Activated T-cell treated with anti-CD3 and anti-CD28 coated beads, Interleukin-2, amount 50 U/mL, for 4 hours (primary cell): ENCODE measurements at regions not wholly inside any gene's neighbourhood (a gene's known extent, or its start where the extent isn't known, plus 50 kb on each side); places are given as distances from the start of the nearest gene placed in this dataset.

Experiments used
- ATAC-seq, 2 donors: fragments of 200-7000 bp; cut with Tn5 transposase; one replicate each; pipeline ENCODE4 v1.10.0; 2021
- DNase-seq: peaks from one replicate; pipeline ENCODE4 v3.0.0-alpha.2; 2020
- H3K27me3 Mint-ChIP-seq: one replicate; pipeline ENCODE4 v1.8.0; 2021; ENCODE audit warnings: low read depth, mixed read lengths
- H3K36me3 Mint-ChIP-seq: one replicate; pipeline ENCODE4 v1.8.0; 2022; ENCODE audit warnings: mixed read lengths; ENCODE audit not compliant: insufficient read depth
- H3K4me1 Mint-ChIP-seq: one replicate; pipeline ENCODE4 v1.8.0; 2021; ENCODE audit warnings: low read depth, mixed read lengths
- H3K4me3 Mint-ChIP-seq: one replicate; pipeline ENCODE4 v1.8.0; 2021; ENCODE audit warnings: mild to moderate bottlenecking, moderate library complexity, mixed read lengths
- H3K9me3 Mint-ChIP-seq: one replicate; pipeline ENCODE4 v1.8.0; 2021; ENCODE audit warnings: mixed read lengths

DNA sequence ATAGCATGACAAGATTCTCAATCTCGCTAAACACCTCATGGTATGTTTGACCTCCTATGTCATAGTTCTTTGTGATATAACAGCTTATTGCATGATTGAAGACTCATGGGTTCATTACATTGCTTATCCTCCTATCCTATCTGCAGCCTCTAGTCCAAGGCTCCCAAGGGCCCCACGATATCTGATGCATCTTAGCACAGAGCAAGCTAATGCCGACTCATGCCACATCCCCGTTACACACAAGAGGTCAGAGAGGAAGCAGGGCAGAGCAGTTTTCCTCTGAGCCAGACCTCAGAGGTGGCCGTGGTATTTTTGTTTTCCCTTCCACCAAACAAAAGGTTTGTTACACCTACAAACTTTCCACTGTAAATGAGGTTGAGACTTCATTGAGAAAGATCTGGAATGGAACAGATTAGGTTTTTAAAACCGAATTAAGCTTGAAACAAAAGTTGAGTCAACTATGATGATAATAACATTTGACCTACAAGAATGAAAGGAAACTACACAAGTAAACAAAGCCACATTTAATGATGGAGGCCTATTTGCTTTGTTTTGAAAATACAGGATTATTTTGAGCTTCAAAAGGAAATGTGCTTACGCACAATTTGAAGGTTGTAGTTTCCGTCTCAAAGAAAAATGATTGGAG, 133.9 kb upstream of the MYLIP start:
- no peaks in the 10 kb centered on the region for H3K36me3 Mint-ChIP-seq
- DNase-seq (no peak), ATAC-seq (no peak)
- H3K4me1 Mint-ChIP-seq: peaks cover 4% of the 10 kb centered on the region
- H3K27me3 Mint-ChIP-seq: no peaks in the 10 kb centered on the region
- H3K9me3 Mint-ChIP-seq: no peaks in the 10 kb centered on the region
- no peak overlapping the region for H3K4me3 Mint-ChIP-seq

DNA sequence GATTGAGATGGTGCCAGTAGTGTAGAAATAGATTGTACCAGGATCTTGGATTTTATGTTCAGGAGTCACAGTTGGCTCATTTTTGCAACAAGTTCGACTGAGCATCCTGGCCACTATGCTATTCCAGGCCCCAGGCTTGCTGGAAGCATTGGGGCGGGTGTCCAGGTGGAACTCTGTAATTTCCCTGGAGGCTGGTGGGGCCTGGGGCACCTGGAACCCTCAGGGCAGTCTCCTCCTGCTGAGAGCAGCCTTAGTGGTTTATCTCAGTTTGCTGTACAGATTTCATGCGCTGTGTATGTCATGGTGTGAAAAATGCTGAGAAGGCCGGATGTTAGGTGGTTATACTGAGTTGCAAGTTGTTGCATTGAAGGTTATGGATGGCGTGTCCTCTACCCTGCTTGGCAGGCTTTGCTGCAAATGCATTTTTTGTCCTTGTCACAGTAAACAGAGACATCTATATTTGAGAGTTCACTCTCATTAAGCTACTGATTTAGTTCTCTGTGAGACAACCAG, 135.1 kb upstream of the MYLIP start:
- no peaks in the 10 kb centered on the region for H3K27me3 Mint-ChIP-seq
- H3K4me3 Mint-ChIP-seq: no peak overlapping the region
- DNase-seq (no peak), ATAC-seq (no peak)
- H3K4me1 Mint-ChIP-seq: peaks cover 4% of the 10 kb centered on the region
- H3K36me3 Mint-ChIP-seq: no peaks in the 10 kb centered on the region
- H3K9me3 Mint-ChIP-seq: no peaks in the 10 kb centered on the region

DNA sequence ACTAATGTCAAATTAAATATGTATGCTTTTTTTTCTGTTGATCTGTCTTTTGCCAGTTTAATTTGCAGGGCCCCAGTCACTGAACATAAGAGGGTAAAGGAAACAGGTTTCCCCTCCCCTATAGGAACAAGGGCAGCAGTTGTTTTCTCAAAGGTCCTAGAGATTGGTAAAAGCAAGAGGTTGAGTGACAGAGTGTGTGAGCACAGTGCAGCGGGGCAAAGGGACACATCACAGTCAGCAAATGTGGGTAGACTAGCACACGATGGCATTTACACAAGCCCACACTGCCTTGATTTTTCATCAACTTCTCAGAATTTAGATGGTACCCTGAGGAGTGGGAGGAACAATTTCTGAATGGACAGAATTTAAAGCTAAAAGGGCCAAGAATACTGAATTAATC, 138.7 kb upstream of the MYLIP start:
- DNase-seq (no peak), ATAC-seq (no peak)
- no peaks in the 10 kb centered on the region for H3K9me3 Mint-ChIP-seq
- peaks cover 4% of the 10 kb centered on the region for H3K4me1 Mint-ChIP-seq
- H3K36me3 Mint-ChIP-seq: no peaks in the 10 kb centered on the region
- no peak overlapping the region for H3K4me3 Mint-ChIP-seq
- H3K27me3 Mint-ChIP-seq: no peaks in the 10 kb centered on the region

DNA sequence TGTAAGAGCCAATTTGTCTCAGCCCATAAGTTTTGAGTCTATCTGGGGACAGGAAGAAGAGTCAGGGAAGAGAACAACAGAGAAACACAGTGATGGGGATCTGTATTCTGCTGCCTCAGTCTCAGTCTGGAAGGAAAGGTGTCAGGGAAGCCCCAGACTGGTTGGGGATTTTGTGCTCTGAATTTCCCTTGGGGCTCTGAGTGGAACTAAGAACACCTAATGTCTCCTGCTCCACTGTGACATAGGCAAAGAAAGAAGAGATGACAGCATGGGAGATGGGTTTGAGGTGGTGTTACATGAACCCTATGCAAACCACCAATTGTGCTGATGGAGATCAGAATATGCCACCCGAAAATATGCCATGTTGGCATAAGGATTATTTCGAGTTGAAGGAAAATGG, 139.5 kb upstream of the MYLIP start:
- Mint-ChIP-seq H3K9me3 (no peaks in the 10 kb centered on the region), H3K27me3 (no peaks in the 10 kb centered on the region), H3K4me3 (no peak overlapping the region), H3K36me3 (no peaks in the 10 kb centered on the region), H3K4me1 (no peaks in the 10 kb centered on the region)
- no peak for DNase-seq
- ATAC-seq: no peak

DNA sequence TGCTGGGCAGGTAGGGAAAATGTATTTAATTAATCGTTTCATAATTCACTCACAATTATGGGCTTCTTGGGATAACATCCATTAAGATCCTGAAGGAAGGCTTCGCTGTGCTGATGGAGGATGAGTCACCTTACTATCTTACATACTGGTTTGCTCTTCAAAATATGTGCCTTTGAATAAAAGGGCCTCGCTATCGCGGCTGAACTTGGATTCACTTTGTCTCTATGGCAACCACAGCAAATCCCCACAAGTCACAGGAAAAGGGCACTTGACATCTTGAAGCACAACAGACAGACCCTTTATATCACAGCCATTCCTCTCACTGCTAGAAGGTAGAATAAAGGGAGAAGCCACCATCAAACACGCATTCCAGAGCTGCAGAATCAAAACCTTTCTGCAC, 141.3 kb upstream of the MYLIP start:
- Mint-ChIP-seq H3K9me3 (no peaks in the 10 kb centered on the region), H3K4me1 (no peaks in the 10 kb centered on the region), H3K4me3 (no peak overlapping the region), H3K27me3 (peaks cover 2% of the 10 kb centered on the region), H3K36me3 (no peaks in the 10 kb centered on the region)
- DNase-seq: no peak
- no peak for ATAC-seq

DNA sequence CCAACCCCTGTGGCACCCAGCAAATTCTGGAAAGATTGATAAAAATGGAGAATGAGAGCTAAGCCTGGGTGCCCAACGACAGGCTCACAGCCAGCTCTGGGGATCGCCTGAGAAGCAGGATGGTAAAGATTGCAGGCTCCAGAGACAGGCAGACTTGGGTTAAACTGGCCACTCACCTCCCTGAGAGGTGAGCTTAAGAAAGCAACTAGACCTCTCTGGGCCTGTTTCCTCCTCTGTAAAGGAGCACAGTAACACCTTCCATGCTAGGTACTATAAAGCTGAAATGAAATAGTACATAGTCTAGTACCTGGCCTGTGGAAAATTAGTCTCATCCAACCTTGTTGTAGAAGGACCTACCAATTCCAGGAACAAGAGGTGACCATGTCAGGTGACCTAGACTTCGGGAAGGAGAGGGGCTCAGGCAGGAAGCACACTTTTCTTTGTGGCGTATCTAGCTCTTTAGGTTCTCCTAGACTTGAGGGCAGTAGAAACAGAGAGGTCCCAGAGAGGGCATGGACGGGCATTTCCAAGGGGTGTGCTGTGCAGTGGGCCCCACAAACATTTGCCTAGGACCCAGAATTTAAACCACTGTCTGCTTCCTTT, 142.8 kb upstream of the MYLIP start:
- H3K4me3 Mint-ChIP-seq: no peak overlapping the region
- no peaks in the 10 kb centered on the region for H3K9me3 Mint-ChIP-seq
- peaks cover 7% of the 10 kb centered on the region for H3K27me3 Mint-ChIP-seq
- ATAC-seq (no peak), DNase-seq (no peak)
- no peaks in the 10 kb centered on the region for H3K36me3 Mint-ChIP-seq
- H3K4me1 Mint-ChIP-seq: no peaks in the 10 kb centered on the region

DNA sequence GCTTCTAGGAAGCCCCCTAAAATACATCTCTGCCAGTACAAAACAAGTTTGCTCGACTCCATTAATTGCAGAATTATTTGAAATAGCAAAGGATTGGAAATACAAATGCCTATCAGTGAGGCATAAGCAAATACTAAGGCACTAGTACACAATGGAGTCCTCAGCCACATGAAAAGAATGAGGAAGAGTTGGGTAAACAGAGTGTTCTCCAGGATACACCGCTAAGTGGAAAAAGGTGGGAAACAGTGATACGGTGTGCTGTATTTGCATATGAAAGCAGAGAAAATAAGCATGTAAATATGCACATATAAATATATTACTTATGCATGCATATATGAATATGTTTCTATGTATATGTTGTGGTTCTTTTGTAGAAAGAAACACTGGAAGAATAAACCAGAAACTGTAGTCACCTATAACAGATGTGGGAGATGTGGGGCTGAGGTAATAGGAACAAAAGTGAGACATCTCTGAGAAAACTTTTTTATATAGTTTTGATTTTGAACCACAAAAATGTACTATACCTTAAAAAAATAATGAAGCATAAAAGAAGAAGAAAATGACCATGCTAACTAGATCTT, 143.4 kb upstream of the MYLIP start:
- H3K4me3 Mint-ChIP-seq: no peak overlapping the region
- no peaks in the 10 kb centered on the region for H3K9me3 Mint-ChIP-seq
- DNase-seq (no peak), ATAC-seq (no peak)
- H3K4me1 Mint-ChIP-seq: no peaks in the 10 kb centered on the region
- H3K27me3 Mint-ChIP-seq: peaks cover 11% of the 10 kb centered on the region
- no peaks in the 10 kb centered on the region for H3K36me3 Mint-ChIP-seq

DNA sequence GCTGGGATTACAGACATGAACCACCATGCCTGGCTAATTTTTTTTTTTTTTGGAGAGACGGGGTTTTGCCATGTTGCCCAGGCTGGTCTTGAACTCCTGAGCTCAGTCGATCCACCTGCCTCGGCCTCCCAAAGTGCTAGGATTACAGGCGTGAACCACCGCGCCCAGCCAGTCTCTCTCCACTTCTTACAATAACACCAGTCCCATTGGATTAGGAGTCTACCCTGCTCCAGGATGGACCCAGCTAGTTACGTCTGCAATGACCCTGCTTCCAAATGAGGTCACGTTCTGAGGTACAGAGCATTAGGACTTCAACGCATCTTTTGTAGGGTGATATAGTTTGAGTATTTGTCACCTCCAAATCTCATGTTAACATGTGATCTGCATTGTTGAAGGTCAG, 146.9 kb upstream of the MYLIP start:
- no peak overlapping the region for H3K4me3 Mint-ChIP-seq
- no peaks in the 10 kb centered on the region for H3K36me3 Mint-ChIP-seq
- H3K9me3 Mint-ChIP-seq: no peaks in the 10 kb centered on the region
- peaks cover 14% of the 10 kb centered on the region for H3K27me3 Mint-ChIP-seq
- no peaks in the 10 kb centered on the region for H3K4me1 Mint-ChIP-seq
- no peak for ATAC-seq
- no peak for DNase-seq

DNA sequence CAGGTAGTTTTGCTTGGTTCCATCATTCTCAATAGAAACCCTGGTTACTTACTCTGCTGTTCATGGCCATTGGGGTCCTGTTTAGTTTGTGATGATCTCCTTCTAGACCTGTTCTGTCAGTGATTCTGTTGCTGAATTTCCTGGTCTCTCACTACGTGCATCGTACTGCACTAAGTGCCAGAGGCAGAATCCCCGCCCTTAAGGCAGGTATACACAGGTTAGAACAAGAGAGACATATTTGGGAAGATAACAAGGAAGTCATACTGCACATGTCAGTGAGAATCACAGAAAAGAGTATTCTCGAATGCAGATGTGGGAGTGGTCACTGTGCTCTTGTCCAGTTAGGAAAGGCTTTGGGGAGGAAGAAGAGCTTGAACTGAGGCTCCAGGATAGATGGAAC, 148.1 kb upstream of the MYLIP start:
- ATAC-seq: no peak
- H3K9me3 Mint-ChIP-seq: no peaks in the 10 kb centered on the region
- DNase-seq: no peak
- no peaks in the 10 kb centered on the region for H3K36me3 Mint-ChIP-seq
- no peak overlapping the region for H3K4me3 Mint-ChIP-seq
- H3K27me3 Mint-ChIP-seq: peaks cover 14% of the 10 kb centered on the region
- H3K4me1 Mint-ChIP-seq: no peaks in the 10 kb centered on the region

DNA sequence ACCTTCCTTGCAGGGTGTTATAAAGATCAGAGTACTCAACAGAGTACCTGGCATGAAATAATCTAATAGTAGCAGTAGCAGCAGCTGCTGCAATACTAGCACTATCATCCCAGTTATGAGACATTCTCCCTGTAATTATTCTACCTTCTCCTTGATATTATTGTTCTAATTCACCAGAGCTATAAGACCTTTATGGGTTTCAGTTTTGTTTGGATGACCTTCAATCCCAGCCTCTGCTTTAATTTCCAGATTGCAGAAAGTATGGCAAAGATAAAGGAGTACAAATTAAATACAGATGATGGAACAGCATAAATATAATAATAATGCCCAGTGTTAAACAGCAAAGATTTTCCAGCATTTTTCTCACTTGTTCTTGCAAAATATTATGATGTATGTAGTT, 150.5 kb upstream of the MYLIP start:
- Mint-ChIP-seq H3K4me3 (no peak overlapping the region), H3K36me3 (no peaks in the 10 kb centered on the region), H3K9me3 (peaks cover 7% of the 10 kb centered on the region), H3K27me3 (peaks cover 14% of the 10 kb centered on the region), H3K4me1 (no peaks in the 10 kb centered on the region)
- ATAC-seq: no peak
- DNase-seq: no peak

DNA sequence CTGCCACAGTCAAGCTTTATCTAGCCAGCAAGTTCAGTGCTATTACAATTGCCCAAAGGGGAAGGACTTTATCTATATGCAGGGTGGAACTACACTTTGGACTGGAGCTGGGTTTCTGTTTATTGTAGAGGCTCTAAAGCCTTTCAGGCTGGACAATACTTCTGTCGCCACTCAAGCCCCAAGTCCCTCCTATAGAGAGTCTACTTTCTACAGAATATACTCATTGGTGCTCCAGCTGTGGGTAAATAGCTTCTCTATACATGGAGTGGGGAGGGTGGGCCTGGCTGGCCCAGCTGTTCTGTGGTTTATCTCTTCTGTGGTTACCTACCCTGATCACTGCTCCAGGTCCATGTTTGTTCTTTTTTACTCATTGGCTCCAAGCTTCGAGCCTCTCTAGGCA, 151.8 kb upstream of the MYLIP start:
- H3K27me3 Mint-ChIP-seq: peaks cover 8% of the 10 kb centered on the region
- H3K4me3 Mint-ChIP-seq: no peak overlapping the region
- H3K9me3 Mint-ChIP-seq: peaks cover 7% of the 10 kb centered on the region
- ATAC-seq (no peak), DNase-seq (no peak)
- H3K36me3 Mint-ChIP-seq: no peaks in the 10 kb centered on the region
- no peaks in the 10 kb centered on the region for H3K4me1 Mint-ChIP-seq

DNA sequence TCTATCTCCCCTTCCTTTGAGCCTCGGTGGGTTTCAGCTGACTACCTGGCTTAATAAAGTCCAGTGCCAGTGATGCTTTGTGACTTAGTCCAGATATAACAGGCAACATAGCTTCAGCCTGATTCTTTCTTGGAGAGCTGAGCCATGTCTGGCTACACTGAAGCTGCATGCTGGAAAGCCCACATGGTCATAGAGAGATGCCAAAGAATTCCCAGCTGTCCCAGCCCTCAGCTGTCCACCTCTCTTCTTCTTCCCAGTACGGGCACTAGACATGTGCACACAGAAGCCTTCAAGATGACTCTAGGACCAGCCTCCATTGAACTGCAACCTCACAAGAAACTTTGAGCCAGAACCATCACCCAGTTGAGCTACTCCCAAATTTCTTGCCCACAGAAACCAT, 154.1 kb upstream of the MYLIP start:
- Mint-ChIP-seq H3K36me3 (no peaks in the 10 kb centered on the region), H3K27me3 (no peaks in the 10 kb centered on the region), H3K9me3 (peaks cover 7% of the 10 kb centered on the region), H3K4me3 (no peak overlapping the region), H3K4me1 (no peaks in the 10 kb centered on the region)
- DNase-seq (no peak), ATAC-seq (no peak)

DNA sequence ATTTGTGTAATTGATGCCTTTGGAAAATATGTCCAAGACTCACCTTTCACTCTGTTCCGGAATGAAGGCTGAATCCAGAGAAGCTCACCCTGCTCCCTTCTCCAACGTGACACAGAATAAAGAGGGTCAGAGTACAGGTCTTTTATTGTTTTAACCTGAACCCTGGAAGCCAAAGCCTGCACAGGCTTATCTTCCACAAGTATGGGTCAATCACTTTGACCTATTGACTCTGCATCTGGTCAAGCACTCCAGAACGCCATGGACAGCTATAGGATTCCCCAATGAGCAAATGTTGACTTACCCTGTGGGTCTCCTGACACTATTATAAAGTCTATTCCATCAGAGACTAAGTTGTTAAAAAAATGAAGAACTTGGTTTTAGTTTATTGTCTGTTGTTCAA, 158.4 kb upstream of the MYLIP start:
- Mint-ChIP-seq H3K9me3 (peaks cover 7% of the 10 kb centered on the region), H3K36me3 (no peaks in the 10 kb centered on the region), H3K4me1 (no peaks in the 10 kb centered on the region), H3K27me3 (no peaks in the 10 kb centered on the region), H3K4me3 (no peak overlapping the region)
- DNase-seq: no peak
- ATAC-seq: no peak

DNA sequence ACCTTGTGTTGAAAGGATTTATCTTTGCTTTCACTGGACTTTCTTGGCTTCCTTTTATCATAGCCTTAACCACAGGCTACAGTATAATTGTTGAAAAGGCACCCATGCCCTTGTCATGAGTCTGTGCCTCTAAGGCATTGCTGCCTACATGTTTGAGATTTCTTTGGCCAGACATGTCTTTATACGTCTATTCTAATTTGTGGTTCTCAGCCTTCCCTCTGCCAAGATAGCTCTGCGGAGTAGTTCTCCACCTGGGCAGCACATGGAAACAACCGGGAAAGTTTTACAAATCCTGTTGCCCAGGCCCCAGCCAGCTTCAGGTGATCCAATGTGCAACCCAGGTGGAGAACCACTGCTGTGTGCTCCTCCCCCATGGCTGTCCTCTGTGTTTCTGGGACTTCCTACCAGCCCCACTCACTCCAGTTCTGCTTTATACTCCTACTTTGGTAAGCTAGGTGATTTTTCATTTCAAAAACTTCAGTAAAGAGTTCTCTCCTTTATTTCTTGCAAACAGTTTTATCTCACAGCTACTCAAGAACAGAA, 159.6 kb upstream of the MYLIP start:
- Mint-ChIP-seq H3K4me1 (no peaks in the 10 kb centered on the region), H3K36me3 (no peaks in the 10 kb centered on the region), H3K9me3 (peaks cover 7% of the 10 kb centered on the region), H3K4me3 (no peak overlapping the region), H3K27me3 (no peaks in the 10 kb centered on the region)
- DNase-seq (no peak), ATAC-seq (no peak)

DNA sequence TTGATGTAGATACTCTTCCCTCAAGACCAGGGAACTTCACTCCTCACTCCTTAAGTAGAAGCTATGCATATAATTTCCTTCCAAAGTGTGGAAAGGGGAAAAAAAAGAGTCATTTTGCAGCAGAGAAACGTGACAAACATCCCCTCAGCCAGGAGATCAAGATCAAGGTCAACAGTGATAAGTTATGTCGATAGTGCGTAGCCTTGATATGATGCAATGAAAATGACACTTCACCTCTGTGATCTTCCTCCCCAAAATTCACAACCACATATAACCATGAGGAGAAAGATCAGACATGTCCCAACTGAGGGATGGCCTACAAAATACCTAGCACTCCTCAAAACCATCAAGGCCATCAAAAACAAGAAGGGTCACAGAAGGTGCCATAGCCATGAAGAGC, 160.4 kb upstream of the MYLIP start:
- Mint-ChIP-seq H3K9me3 (no peaks in the 10 kb centered on the region), H3K4me3 (no peak overlapping the region), H3K4me1 (no peaks in the 10 kb centered on the region), H3K36me3 (no peaks in the 10 kb centered on the region), H3K27me3 (no peaks in the 10 kb centered on the region)
- no peak for ATAC-seq
- DNase-seq: no peak
